ENCODE measurements at regions not wholly inside any gene's neighbourhood (a gene's known extent, or its start where the extent isn't known, plus 50 kb on each side); places are given as distances from the start of the nearest gene placed in this dataset.

DNA sequence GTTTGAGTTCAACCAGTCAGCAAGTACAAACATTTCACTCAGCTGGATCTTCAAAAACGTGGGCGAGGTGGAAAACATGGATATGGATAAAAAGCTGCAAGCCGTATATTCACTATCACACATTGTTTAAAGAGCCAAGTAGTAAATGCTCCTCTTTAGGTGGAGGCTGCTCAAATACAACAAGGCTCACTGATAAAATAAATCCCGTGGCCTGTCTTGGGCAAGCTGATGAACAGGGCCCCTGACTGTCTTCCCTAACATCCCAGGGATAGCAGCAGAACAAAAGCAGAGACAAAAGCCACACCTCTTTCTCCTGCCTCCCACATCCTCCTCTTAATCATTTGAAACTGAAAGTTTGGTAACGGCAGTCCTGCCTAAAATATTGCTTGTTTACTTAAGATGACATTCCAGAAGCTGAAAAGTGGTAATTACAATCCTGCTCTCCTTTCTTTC is 357.7 kb downstream of the TTLL7 start:
- H3K4me1 ChIP-seq = peaks cover 0 to 24% (median 0%) of the 10 kb centered on the region in 3 donors
- H3K27me3 ChIP-seq = no peaks in the 10 kb centered on the region
- intact Hi-C loops (cut with DNase I) = no loop called here
- H3K36me3 ChIP-seq = no peaks in the 10 kb centered on the region
- no peaks in the 10 kb centered on the region for H3K9me3 ChIP-seq
- H3K27ac ChIP-seq = peak overlapping the region in 3 of 4 donors; percentile 33 to 72 (median 36)
- TF ChIP-seq CTCF (IDR thresholded peaks at IDR 0.05) (no peak), POLR2A (IDR thresholded peaks at IDR 0.05) (no peak)
- 7 to 21% methylated on average over 5 of the region's 5 CpGs for WGBS, 2 donors
- no peak for DNase-seq
- H3K4me3 ChIP-seq = peak overlapping the region in 1 of 4 donors; percentile 33

DNA sequence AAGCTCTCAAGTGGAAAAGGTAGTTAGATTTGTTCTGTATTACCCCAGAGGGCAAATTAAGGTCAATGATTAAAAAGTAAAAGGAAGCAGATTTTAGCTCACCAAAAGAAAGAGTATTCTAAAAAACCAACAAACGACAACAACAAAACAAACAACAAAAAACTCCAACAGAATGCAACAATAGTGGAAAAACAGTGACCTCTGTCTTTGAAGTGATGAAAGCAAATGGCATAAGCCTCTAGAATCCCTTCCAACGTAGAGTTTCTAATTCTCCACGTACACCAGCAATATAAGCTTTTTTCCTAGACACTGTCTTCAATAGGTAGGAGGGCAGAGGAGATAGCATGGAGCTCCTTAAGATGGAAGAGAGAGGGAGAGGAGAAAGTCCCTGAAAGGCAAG is 359.1 kb downstream of the TTLL7 start:
- Histone ChIP-seq H3K4me1 (peaks cover 0 to 24% (median 0%) of the 10 kb centered on the region in 3 donors), H3K9me3 (no peaks in the 10 kb centered on the region), H3K27me3 (no peaks in the 10 kb centered on the region), H3K4me3 (no peak overlapping the region), H3K27ac (no peak overlapping the region), H3K36me3 (no peaks in the 10 kb centered on the region)
- no peak for DNase-seq
- TF ChIP-seq CTCF (IDR thresholded peaks at IDR 0.05) (no peak), POLR2A (IDR thresholded peaks at IDR 0.05) (no peak)
- intact Hi-C loops (cut with DNase I) = no loop called here
- WGBS, 2 donors = 78 to 80% methylated on average over 3 of the region's 3 CpGs

- Histone ChIP-seq H3K9me3 (no peaks in the 10 kb centered on the region), H3K27ac (no peak overlapping the region), H3K36me3 (no peaks in the 10 kb centered on the region), H3K4me3 (no peak overlapping the region), H3K4me1 (peaks cover 0 to 20% (median 0%) of the 10 kb centered on the region in 3 donors), H3K27me3 (no peaks in the 10 kb centered on the region)
- DNase-seq = no peak
- TF ChIP-seq CTCF (IDR thresholded peaks at IDR 0.05) = no peak
- TF ChIP-seq POLR2A (IDR thresholded peaks at IDR 0.05) = no peak
- intact Hi-C loops (cut with DNase I) = no loop called here
Observed at GRCh38 chr1:83637586-83637985, 361.3 kb downstream of the TTLL7 start.

GRCh38 chr1:83637009-83637408 is 361.9 kb downstream of the TTLL7 start:
- H3K27me3 ChIP-seq = no peaks in the 10 kb centered on the region
- no peaks in the 10 kb centered on the region for H3K9me3 ChIP-seq
- 67 to 72% methylated on average over 5 of the region's 5 CpGs for WGBS, 2 donors

GRCh38 chr1:83632906-83633305 is 366.0 kb downstream of the TTLL7 start:
- DNase-seq = no peak
- H3K27me3 ChIP-seq = no peaks in the 10 kb centered on the region
- H3K36me3 ChIP-seq = no peaks in the 10 kb centered on the region
- no peaks in the 10 kb centered on the region for H3K4me1 ChIP-seq
- H3K27ac ChIP-seq = no peak overlapping the region
- H3K4me3 ChIP-seq = no peak overlapping the region
- intact Hi-C loops (cut with DNase I) = no loop called here
- H3K9me3 ChIP-seq = no peaks in the 10 kb centered on the region
- 75 to 77% methylated on average over 1 of the region's 1 CpG for WGBS, 2 donors
- TF ChIP-seq CTCF (IDR thresholded peaks at IDR 0.05) (no peak), POLR2A (IDR thresholded peaks at IDR 0.05) (no peak)

More at GRCh38 chr1:83637009-83637408, 361.9 kb downstream of the TTLL7 start:
- TF ChIP-seq CTCF (IDR thresholded peaks at IDR 0.05) (no peak), POLR2A (IDR thresholded peaks at IDR 0.05) (no peak)
- DNase-seq = no peak
- Histone ChIP-seq H3K4me3 (no peak overlapping the region), H3K4me1 (peaks cover 0 to 15% (median 0%) of the 10 kb centered on the region in 3 donors), H3K27ac (no peak overlapping the region), H3K36me3 (no peaks in the 10 kb centered on the region)
- intact Hi-C loops (cut with DNase I) = no loop called here
